ENCODE measurements at regions not wholly inside any gene's neighbourhood (a gene's known extent, or its start where the extent isn't known, plus 50 kb on each side); places are given as distances from the start of the nearest gene placed in this dataset.

DNA sequence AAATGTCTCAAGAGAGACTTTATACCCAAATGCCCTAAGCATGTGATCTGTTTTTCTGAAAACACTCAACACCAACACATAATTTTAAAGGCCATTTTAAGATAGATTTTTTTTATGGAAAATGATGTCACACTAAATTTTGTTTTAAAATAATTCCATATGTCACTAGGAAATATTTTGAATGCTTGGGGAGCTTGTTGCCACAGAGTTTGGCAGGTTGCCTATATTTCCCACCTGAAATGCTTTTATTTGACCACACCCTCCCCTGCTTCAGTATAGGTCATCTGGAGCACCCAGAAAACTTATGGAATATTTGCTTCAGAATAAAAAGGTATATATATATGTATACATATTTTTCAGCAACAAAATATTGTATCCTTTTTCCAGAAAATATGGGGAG lies 180.0 kb upstream of the ANK3 start:
- H3K27ac ChIP-seq (ENCODE audit: low read depth in 1 of 2, low read length in 2 of 2): no peak overlapping the region
- no peaks in the 10 kb centered on the region for H3K36me3 ChIP-seq (ENCODE audit: control insufficient read depth in 4 of 4, insufficient read depth in 3 of 4, low read depth in 1 of 4, low read length in 3 of 4)
- no peak overlapping the region for H3K4me3 ChIP-seq (ENCODE audit: low read depth in 1 of 3, low read length in 3 of 3)
- H3K9me3 ChIP-seq (ENCODE audit: control insufficient read depth in 4 of 4, low read length in 3 of 4): no peaks in the 10 kb centered on the region
- TF ChIP-seq MAX (IDR thresholded peaks at IDR 0.05): no peak
- TF ChIP-seq REST (IDR thresholded peaks at IDR 0.05): no peak
- TF ChIP-seq SP1 (IDR thresholded peaks at IDR 0.05): no peak
- TF ChIP-seq HNF4A (conservative IDR thresholded peaks at IDR 0.05): no peak
- TF ChIP-seq EGR1 (IDR thresholded peaks at IDR 0.05; ENCODE audit: low read depth in 2 of 2): no peak
- no peak for TF ChIP-seq RXRA (IDR thresholded peaks at IDR 0.05)
- no peak overlapping the region for H3K9ac ChIP-seq (ENCODE audit: low read depth in 1 of 2, low read length in 2 of 2)
- H3K4me1 ChIP-seq (ENCODE audit: control insufficient read depth in 4 of 4, insufficient read depth in 4 of 4, low read length in 3 of 4): peaks cover 0 to 12% (median 9%) of the 10 kb centered on the region in 4 donors
- no peaks in the 10 kb centered on the region for H3K27me3 ChIP-seq (ENCODE audit: control insufficient read depth in 4 of 4, insufficient read depth in 4 of 4, low read length in 3 of 4)
- DNase-seq (ENCODE audit: low spot score): no peak

GRCh38 chr10:60566096-60566495 lies 176.4 kb upstream of the ANK3 start:
- no peaks in the 10 kb centered on the region for H3K4me1 ChIP-seq (ENCODE audit: control insufficient read depth in 4 of 4, insufficient read depth in 4 of 4, low read length in 3 of 4)
- no peaks in the 10 kb centered on the region for H3K36me3 ChIP-seq (ENCODE audit: control insufficient read depth in 4 of 4, insufficient read depth in 3 of 4, low read depth in 1 of 4, low read length in 3 of 4)
- TF ChIP-seq GABPA (IDR thresholded peaks at IDR 0.05 in 1 of 2, conservative IDR thresholded peaks at IDR 0.05 in 1 of 2) (no peak), MAX (IDR thresholded peaks at IDR 0.05) (no peak), SP1 (IDR thresholded peaks at IDR 0.05) (no peak), REST (IDR thresholded peaks at IDR 0.05) (no peak), FOXA2 (IDR thresholded peaks at IDR 0.05) (no peak), YY1 (IDR thresholded peaks at IDR 0.05) (no peak), NR2F2 (IDR thresholded peaks at IDR 0.05) (no peak), RAD21 (IDR thresholded peaks at IDR 0.05) (no peak), JUND (IDR thresholded peaks at IDR 0.05) (no peak)
- TF ChIP-seq, protein P1, sequence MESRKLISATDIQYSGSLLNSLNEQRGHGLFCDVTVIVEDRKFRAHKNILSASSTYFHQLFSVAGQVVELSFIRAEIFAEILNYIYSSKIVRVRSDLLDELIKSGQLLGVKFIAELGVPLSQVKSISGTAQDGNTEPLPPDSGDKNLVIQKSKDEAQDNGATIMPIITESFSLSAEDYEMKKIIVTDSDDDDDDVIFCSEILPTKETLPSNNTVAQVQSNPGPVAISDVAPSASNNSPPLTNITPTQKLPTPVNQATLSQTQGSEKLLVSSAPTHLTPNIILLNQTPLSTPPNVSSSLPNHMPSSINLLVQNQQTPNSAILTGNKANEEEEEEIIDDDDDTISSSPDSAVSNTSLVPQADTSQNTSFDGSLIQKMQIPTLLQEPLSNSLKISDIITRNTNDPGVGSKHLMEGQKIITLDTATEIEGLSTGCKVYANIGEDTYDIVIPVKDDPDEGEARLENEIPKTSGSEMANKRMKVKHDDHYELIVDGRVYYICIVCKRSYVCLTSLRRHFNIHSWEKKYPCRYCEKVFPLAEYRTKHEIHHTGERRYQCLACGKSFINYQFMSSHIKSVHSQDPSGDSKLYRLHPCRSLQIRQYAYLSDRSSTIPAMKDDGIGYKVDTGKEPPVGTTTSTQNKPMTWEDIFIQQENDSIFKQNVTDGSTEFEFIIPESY (IDR thresholded peaks at IDR 0.05): no peak
- H3K4me3 ChIP-seq (ENCODE audit: low read depth in 1 of 3, low read length in 3 of 3): no peak overlapping the region
- H3K9ac ChIP-seq (ENCODE audit: low read depth in 1 of 2, low read length in 2 of 2): no peak overlapping the region
- no peak overlapping the region for H3K27ac ChIP-seq (ENCODE audit: low read depth in 1 of 2, low read length in 2 of 2)
- no peaks in the 10 kb centered on the region for H3K9me3 ChIP-seq (ENCODE audit: control insufficient read depth in 4 of 4, low read length in 3 of 4)
- no peaks in the 10 kb centered on the region for H3K27me3 ChIP-seq (ENCODE audit: control insufficient read depth in 4 of 4, insufficient read depth in 4 of 4, low read length in 3 of 4)
- DNase-seq (ENCODE audit: low spot score): no peak

All from liver (tissue), 6 donors.